Transverse colon (tissue), 3 donors: ENCODE measurements at regions not wholly inside any gene's neighbourhood (a gene's known extent, or its start where the extent isn't known, plus 50 kb on each side); places are given as distances from the start of the nearest gene placed in this dataset.

Source experiments
- CTCF ChIP-seq, 5 experiments: fragments of 200-600 bp in 3 of 5; fragments of 450-650 bp in 2 of 5; sonication (generic) in 3 of 5; IDR thresholded peaks; 1 replicate in 2 of 5; 2 replicates in 3 of 5; pipeline ENCODE4 v1.5.1; 2016 to 2017; ENCODE audit warnings: antibody characterized with exemption in 5 of 5, inconsistent platforms in 3 of 5, mild to moderate bottlenecking in 2 of 5, moderate library complexity in 1 of 5
- EP300 ChIP-seq: sonication (generic); formaldehyde crosslinking; IDR thresholded peaks from one replicate; pipeline ENCODE4 v1.6.1; 2017; ENCODE audit warnings: antibody characterized with exemption, low read depth
- POLR2A ChIP-seq: fragments of 450-650 bp; IDR thresholded peaks from one replicate; pipeline ENCODE4 v1.6.1; 2016; ENCODE audit warnings: antibody characterized with exemption, mild to moderate bottlenecking, moderate library complexity

GRCh38 chr5:104061707-104062106 is 499.1 kb upstream of the NUDT12 start:
- TF ChIP-seq CTCF (IDR thresholded peaks at IDR 0.05) = no peak
- TF ChIP-seq POLR2A = no peak
- TF ChIP-seq EP300 = no peak
